CD4-positive, alpha-beta T cell treated with Interleukin-2 at 100 ng/mL for 4 hours (primary cell): ENCODE measurements at regions not wholly inside any gene's neighbourhood (a gene's known extent, or its start where the extent isn't known, plus 50 kb on each side); places are given as distances from the start of the nearest gene placed in this dataset.

Experiments
- DNase-seq: peaks from one replicate; pipeline ENCODE4 v3.0.0-alpha.2; 2020; ENCODE audit warnings: low spot score

GRCh38 chr1:209509039-209509438, 74.5 kb upstream of the CAMK1G start:
- no peak for DNase-seq

GRCh38 chr1:209510063-209510462, 73.5 kb upstream of the CAMK1G start:
- no peak for DNase-seq

GRCh38 chr1:209511169-209511568, 72.3 kb upstream of the CAMK1G start:
- no peak for DNase-seq

- no peak for DNase-seq
Observed at GRCh38 chr1:209512821-209513220, 70.7 kb upstream of the CAMK1G start.

GRCh38 chr1:209513226-209513625, 70.3 kb upstream of the CAMK1G start:
- no peak for DNase-seq

GRCh38 chr1:209516771-209517680, 66.5 kb upstream of the CAMK1G start:
- DNase-seq: no peak

GRCh38 chr1:209517681-209518050, 65.8 kb upstream of the CAMK1G start:
- no peak for DNase-seq

- DNase-seq: no peak
Observed at GRCh38 chr1:209519786-209520185, 63.7 kb upstream of the CAMK1G start.

- DNase-seq: no peak
Observed at GRCh38 chr1:209522826-209523225, 60.7 kb upstream of the CAMK1G start.

- no peak for DNase-seq
Observed at GRCh38 chr1:209526137-209526536, 57.4 kb upstream of the CAMK1G start.

- no peak for DNase-seq
Observed at GRCh38 chr1:209527372-209527771, 56.1 kb upstream of the CAMK1G start.

- no peak for DNase-seq
Observed at GRCh38 chr1:209527993-209528717, 55.4 kb upstream of the CAMK1G start.

GRCh38 chr1:209529233-209529632, 54.3 kb upstream of the CAMK1G start:
- no peak for DNase-seq

- DNase-seq: no peak
Observed at GRCh38 chr1:209531006-209531405, 52.5 kb upstream of the CAMK1G start.

GRCh38 chr1:209531549-209531948, 52.0 kb upstream of the CAMK1G start:
- DNase-seq: no peak
